Nephron (organoid): ENCODE measurements at regions not wholly inside any gene's neighbourhood (a gene's known extent, or its start where the extent isn't known, plus 50 kb on each side); places are given as distances from the start of the nearest gene placed in this dataset.

ENCODE experiments used
- H3K27ac Mint-ChIP-seq, 3 experiments: 2 replicates each; pipeline ENCODE4 v1.8.0; 2020; ENCODE audit warnings: mixed read lengths in 3 of 3, mild to moderate bottlenecking in 2 of 3, moderate library complexity in 1 of 3
- H3K27me3 Mint-ChIP-seq: 2 replicates; pipeline ENCODE4 v1.8.0; 2021; ENCODE audit warnings: low read depth, mild to moderate bottlenecking, moderate library complexity, mixed read lengths
- H3K36me3 Mint-ChIP-seq: 2 replicates; pipeline ENCODE4 v1.8.0; 2020; ENCODE audit warnings: low read depth, mixed read lengths
- H3K4me1 Mint-ChIP-seq: 2 replicates; pipeline ENCODE4 v1.8.0; 2020; ENCODE audit warnings: mixed read lengths
- H3K4me3 Mint-ChIP-seq, 3 experiments: 2 replicates each; pipeline ENCODE4 v1.8.0; 2020; ENCODE audit warnings: mild to moderate bottlenecking in 3 of 3, mixed read lengths in 3 of 3, moderate library complexity in 2 of 3
- H3K9me3 Mint-ChIP-seq: 2 replicates; pipeline ENCODE4 v1.8.0; 2020; ENCODE audit warnings: mixed read lengths
- TF ChIP-seq, protein P1 (sequence below), 3 experiments: fragments of 200-600 bp; sonication (generic); IDR thresholded peaks; one replicate each; pipeline ENCODE4 v1.5.0; 2021; ENCODE audit warnings: antibody characterized with exemption in 3 of 3; ENCODE audit not compliant: unreplicated experiment in 3 of 3

DNA sequence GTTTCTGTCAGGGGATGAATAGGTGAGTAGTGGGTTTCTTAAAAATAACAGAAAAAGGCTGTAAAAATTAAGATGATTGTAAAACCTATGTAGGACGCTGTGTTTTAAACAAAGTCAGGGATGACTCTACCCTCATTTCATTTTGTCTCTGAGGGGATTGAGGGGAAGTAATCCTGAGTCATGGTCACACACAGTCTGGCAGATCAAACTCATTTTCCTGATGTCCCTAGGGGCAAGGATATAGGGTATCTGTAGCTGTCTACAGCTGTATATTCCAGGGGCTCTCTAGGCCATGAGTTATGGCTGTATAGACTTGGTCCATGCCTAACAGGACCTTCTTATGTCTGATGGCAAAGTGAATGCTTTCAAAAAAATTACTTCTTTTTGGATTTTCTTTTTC lies 421.1 kb downstream of the PDCD6IP start:
- no peaks in the 10 kb centered on the region for H3K27me3 Mint-ChIP-seq
- no peak overlapping the region for H3K27ac Mint-ChIP-seq
- no peak overlapping the region for H3K4me3 Mint-ChIP-seq
- TF ChIP-seq, protein P1, sequence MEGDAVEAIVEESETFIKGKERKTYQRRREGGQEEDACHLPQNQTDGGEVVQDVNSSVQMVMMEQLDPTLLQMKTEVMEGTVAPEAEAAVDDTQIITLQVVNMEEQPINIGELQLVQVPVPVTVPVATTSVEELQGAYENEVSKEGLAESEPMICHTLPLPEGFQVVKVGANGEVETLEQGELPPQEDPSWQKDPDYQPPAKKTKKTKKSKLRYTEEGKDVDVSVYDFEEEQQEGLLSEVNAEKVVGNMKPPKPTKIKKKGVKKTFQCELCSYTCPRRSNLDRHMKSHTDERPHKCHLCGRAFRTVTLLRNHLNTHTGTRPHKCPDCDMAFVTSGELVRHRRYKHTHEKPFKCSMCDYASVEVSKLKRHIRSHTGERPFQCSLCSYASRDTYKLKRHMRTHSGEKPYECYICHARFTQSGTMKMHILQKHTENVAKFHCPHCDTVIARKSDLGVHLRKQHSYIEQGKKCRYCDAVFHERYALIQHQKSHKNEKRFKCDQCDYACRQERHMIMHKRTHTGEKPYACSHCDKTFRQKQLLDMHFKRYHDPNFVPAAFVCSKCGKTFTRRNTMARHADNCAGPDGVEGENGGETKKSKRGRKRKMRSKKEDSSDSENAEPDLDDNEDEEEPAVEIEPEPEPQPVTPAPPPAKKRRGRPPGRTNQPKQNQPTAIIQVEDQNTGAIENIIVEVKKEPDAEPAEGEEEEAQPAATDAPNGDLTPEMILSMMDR (IDR thresholded peaks at IDR 0.05; ENCODE audit: unreplicated experiment in 3 of 3): no peak
- H3K9me3 Mint-ChIP-seq: no peaks in the 10 kb centered on the region
- H3K4me1 Mint-ChIP-seq: no peaks in the 10 kb centered on the region
- no peaks in the 10 kb centered on the region for H3K36me3 Mint-ChIP-seq

DNA sequence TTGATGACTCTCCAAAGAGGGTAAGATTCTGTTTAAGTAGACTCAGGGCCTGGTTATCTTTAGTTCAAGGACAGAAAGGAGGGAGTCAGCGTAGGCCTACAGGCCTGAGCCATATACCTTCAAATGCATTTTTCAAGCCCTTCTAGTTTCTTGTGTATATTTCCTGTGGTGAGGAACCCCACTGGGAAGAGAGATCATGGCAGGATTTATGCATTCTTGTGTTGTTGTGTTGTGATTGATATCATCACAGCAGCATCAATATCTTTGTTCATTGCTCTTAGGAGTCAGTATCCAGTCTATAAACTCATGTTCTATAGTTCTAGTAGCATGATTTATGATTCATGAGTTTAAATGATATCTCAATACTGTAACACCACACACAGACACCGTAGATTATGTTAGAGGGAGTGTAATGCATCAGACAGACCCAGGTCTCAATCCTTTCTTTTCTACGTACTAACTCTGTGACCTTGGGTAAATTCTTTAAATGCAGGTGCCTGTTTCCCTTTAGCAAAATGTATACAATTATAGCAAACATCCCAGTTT lies 427.5 kb downstream of the PDCD6IP start:
- no peaks in the 10 kb centered on the region for H3K36me3 Mint-ChIP-seq
- H3K9me3 Mint-ChIP-seq: no peaks in the 10 kb centered on the region
- H3K4me1 Mint-ChIP-seq: peaks cover 4% of the 10 kb centered on the region
- H3K27ac Mint-ChIP-seq: no peak overlapping the region
- TF ChIP-seq, protein P1 (IDR thresholded peaks at IDR 0.05; ENCODE audit: unreplicated experiment in 3 of 3): no peak
- no peak overlapping the region for H3K4me3 Mint-ChIP-seq
- H3K27me3 Mint-ChIP-seq: no peaks in the 10 kb centered on the region

DNA sequence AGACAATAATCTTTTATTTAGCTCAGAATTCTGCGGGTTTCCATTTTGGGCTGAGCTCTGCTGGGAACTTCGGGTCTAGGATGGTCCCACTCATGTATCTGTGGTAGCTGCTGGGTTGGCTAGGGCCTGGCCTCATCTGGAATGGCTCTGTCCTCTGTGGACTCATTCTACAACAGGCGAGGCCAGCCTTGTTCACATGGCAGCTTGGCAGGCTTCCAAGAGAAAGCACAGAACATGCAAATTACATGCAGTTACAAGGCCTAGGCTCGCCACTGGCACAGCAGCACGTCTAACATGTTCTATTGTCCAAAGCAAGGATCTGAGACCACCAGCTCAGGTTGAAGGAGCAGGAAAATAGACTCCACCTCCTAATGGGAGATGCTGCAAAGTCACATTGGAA lies 431.4 kb downstream of the PDCD6IP start:
- H3K4me3 Mint-ChIP-seq: no peak overlapping the region

DNA sequence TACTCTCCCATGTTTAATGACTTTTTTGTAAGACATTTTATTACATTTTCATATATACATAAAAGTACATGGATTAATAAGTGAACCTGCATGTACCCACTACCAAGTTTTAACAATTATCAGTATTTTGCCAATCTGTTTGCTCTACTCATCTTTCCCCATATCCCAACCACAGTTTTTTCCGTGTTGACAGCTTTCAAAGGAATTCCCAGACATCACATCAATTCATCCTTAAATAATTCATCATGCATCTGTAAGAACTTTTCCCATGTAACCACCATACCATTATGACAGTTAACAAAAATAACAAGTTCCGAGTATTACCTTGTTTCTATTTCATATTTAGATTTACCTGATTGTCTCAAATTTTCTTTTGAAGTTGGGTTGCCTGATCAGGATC lies 436.7 kb downstream of the PDCD6IP start:
- Mint-ChIP-seq H3K4me3 (no peak overlapping the region), H3K27ac (no peak overlapping the region), H3K36me3 (no peaks in the 10 kb centered on the region), H3K27me3 (no peaks in the 10 kb centered on the region), H3K9me3 (no peaks in the 10 kb centered on the region), H3K4me1 (no peaks in the 10 kb centered on the region)
- TF ChIP-seq, protein P1 (IDR thresholded peaks at IDR 0.05; ENCODE audit: unreplicated experiment in 3 of 3): no peak

More for the DNA sequence above, 431.4 kb downstream of the PDCD6IP start:
- H3K4me1 Mint-ChIP-seq: peaks cover 4% of the 10 kb centered on the region
- TF ChIP-seq, protein P1 (IDR thresholded peaks at IDR 0.05; ENCODE audit: unreplicated experiment in 3 of 3): no peak
- no peak overlapping the region for H3K27ac Mint-ChIP-seq
- H3K9me3 Mint-ChIP-seq: no peaks in the 10 kb centered on the region
- no peaks in the 10 kb centered on the region for H3K27me3 Mint-ChIP-seq
- no peaks in the 10 kb centered on the region for H3K36me3 Mint-ChIP-seq

DNA sequence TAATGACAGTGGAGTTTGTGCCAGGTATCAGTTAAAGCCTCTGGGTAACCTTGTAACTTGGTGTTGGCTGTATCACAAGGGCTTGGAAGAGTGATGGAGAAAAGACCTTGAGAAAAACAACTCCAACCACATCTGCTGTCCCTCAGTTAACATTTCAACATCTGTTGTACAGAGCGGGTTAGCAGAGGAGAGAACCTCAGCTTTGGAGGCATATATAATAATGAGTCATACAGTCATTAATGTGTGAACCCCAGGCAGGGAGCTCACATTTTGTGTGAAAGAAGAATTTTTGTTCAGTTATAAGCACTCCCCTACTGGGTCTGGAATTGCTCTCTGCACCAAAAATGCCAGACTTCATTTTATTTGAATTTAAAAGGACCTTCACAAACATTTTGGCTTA lies 439.5 kb downstream of the PDCD6IP start:
- TF ChIP-seq, protein P1 (IDR thresholded peaks at IDR 0.05; ENCODE audit: unreplicated experiment in 3 of 3): no peak
- H3K4me1 Mint-ChIP-seq: no peaks in the 10 kb centered on the region
- no peaks in the 10 kb centered on the region for H3K27me3 Mint-ChIP-seq
- H3K9me3 Mint-ChIP-seq: no peaks in the 10 kb centered on the region
- no peak overlapping the region for H3K27ac Mint-ChIP-seq
- H3K4me3 Mint-ChIP-seq: no peak overlapping the region
- no peaks in the 10 kb centered on the region for H3K36me3 Mint-ChIP-seq

DNA sequence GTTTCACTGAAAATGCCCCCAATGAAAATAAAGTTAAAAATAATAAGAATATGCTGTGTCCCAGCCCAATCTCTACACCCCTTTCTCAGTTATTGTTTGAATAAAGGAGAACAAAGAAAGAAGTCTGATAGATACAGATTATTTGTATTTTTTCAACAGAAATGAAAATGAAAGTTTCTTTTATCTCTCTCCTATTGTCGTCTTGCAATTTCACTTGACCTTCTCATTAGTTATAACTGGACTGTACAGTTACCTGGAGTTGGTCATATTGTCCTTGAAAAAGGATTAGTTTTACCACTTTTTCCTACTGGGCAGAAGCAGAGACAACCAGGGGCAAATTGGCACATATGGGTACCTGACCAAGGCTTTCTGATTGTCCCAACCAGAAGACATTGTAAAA lies 440.0 kb downstream of the PDCD6IP start:
- H3K36me3 Mint-ChIP-seq: no peaks in the 10 kb centered on the region
- H3K9me3 Mint-ChIP-seq: no peaks in the 10 kb centered on the region
- no peaks in the 10 kb centered on the region for H3K27me3 Mint-ChIP-seq
- H3K27ac Mint-ChIP-seq: no peak overlapping the region
- H3K4me3 Mint-ChIP-seq: no peak overlapping the region
- TF ChIP-seq, protein P1 (IDR thresholded peaks at IDR 0.05; ENCODE audit: unreplicated experiment in 3 of 3): no peak
- H3K4me1 Mint-ChIP-seq: no peaks in the 10 kb centered on the region
